ENCODE measurements at regions not wholly inside any gene's neighbourhood (a gene's known extent, or its start where the extent isn't known, plus 50 kb on each side); places are given as distances from the start of the nearest gene placed in this dataset.

- Histone ChIP-seq H3K27me3 (replicated peaks in 2 of 5; ENCODE audit: control insufficient read depth in 4 of 5, insufficient read depth in 5 of 5, low read length in 4 of 5) (no peaks in the 10 kb centered on the region), H3K36me3 (ENCODE audit: control insufficient read depth in 4 of 4, insufficient read depth in 4 of 4, low read length in 3 of 4) (no peaks in the 10 kb centered on the region), H3K4me3 (ENCODE audit: control insufficient read depth in 1 of 7, extremely low read depth in 1 of 7, insufficient read depth in 4 of 7, low read depth in 2 of 7, low read length in 6 of 7) (no peak overlapping the region), H3K4me1 (ENCODE audit: control extremely low read depth in 1 of 4, control insufficient read depth in 4 of 4, insufficient read depth in 4 of 4, low read length in 3 of 4) (peaks cover 0 to 6% (median 0%) of the 10 kb centered on the region in 4 experiments), H3K9me3 (ENCODE audit: control extremely low read depth in 1 of 5, control insufficient read depth in 4 of 5, insufficient read depth in 2 of 5, low read depth in 1 of 5, low read length in 4 of 5) (peaks cover 4 to 38% (median 6%) of the 10 kb centered on the region in 5 experiments), H3K27ac (ENCODE audit: insufficient read depth in 1 of 2, low read depth in 1 of 2, low read length in 2 of 2, poor library complexity in 1 of 2, severe bottlenecking in 2 of 2) (no peak overlapping the region)
- ChIA-PET CTCF (interaction anchor here (1.5 to 1.6 kb wide), 3 partner anchors 13 to 24 kb away, joined by 3 read pairs; no protein-coding TSS in a partner anchor), POLR2A (no interaction called here)
- DNase-seq: no peak
- WGBS (ENCODE audit: insufficient coverage): 98% methylated on average over 4 of the region's 4 CpGs
Observed at GRCh38 chr20:23222531-23223200, 127.9 kb upstream of the NXT1 start.

GRCh38 chr20:23217023-23217422 is 130.9 kb upstream of the CD93 start:
- no CpG with 5 or more reads among the region's 2 CpGs for WGBS (ENCODE audit: insufficient coverage)
- DNase-seq: no peak
- peaks cover 0 to 21% (median 4%) of the 10 kb centered on the region in 5 experiments for H3K9me3 ChIP-seq (ENCODE audit: control extremely low read depth in 1 of 5, control insufficient read depth in 4 of 5, insufficient read depth in 2 of 5, low read depth in 1 of 5, low read length in 4 of 5)
- H3K27me3 ChIP-seq (replicated peaks in 2 of 5; ENCODE audit: control insufficient read depth in 4 of 5, insufficient read depth in 5 of 5, low read length in 4 of 5): no peaks in the 10 kb centered on the region
- H3K36me3 ChIP-seq (ENCODE audit: control insufficient read depth in 4 of 4, insufficient read depth in 4 of 4, low read length in 3 of 4): no peaks in the 10 kb centered on the region
- ChIA-PET POLR2A (no interaction called here), CTCF (no interaction called here)
- no peak overlapping the region for H3K4me3 ChIP-seq (ENCODE audit: control insufficient read depth in 1 of 7, extremely low read depth in 1 of 7, insufficient read depth in 4 of 7, low read depth in 2 of 7, low read length in 6 of 7)
- no peak overlapping the region for H3K27ac ChIP-seq (ENCODE audit: insufficient read depth in 1 of 2, low read depth in 1 of 2, low read length in 2 of 2, poor library complexity in 1 of 2, severe bottlenecking in 2 of 2)
- no peaks in the 10 kb centered on the region for H3K4me1 ChIP-seq (ENCODE audit: control extremely low read depth in 1 of 4, control insufficient read depth in 4 of 4, insufficient read depth in 4 of 4, low read length in 3 of 4)

- H3K4me3 ChIP-seq (ENCODE audit: control insufficient read depth in 1 of 7, extremely low read depth in 1 of 7, insufficient read depth in 4 of 7, low read depth in 2 of 7, low read length in 6 of 7): no peak overlapping the region
- no peaks in the 10 kb centered on the region for H3K36me3 ChIP-seq (ENCODE audit: control insufficient read depth in 4 of 4, insufficient read depth in 4 of 4, low read length in 3 of 4)
- H3K9me3 ChIP-seq (ENCODE audit: control extremely low read depth in 1 of 5, control insufficient read depth in 4 of 5, insufficient read depth in 2 of 5, low read depth in 1 of 5, low read length in 4 of 5): peaks cover 0 to 7% (median 0%) of the 10 kb centered on the region in 5 experiments
- WGBS (ENCODE audit: insufficient coverage): 100% methylated on average over 4 of the region's 6 CpGs
- no peak overlapping the region for H3K27ac ChIP-seq (ENCODE audit: insufficient read depth in 1 of 2, low read depth in 1 of 2, low read length in 2 of 2, poor library complexity in 1 of 2, severe bottlenecking in 2 of 2)
- DNase-seq: no peak
- ChIA-PET CTCF (no interaction called here), POLR2A (no interaction called here)
- H3K4me1 ChIP-seq (ENCODE audit: control extremely low read depth in 1 of 4, control insufficient read depth in 4 of 4, insufficient read depth in 4 of 4, low read length in 3 of 4): no peaks in the 10 kb centered on the region
- no peaks in the 10 kb centered on the region for H3K27me3 ChIP-seq (replicated peaks in 2 of 5; ENCODE audit: control insufficient read depth in 4 of 5, insufficient read depth in 5 of 5, low read length in 4 of 5)
Observed at GRCh38 chr20:23215344-23215995, 129.3 kb upstream of the CD93 start.

- no peak overlapping the region for H3K27ac ChIP-seq (ENCODE audit: insufficient read depth in 1 of 2, low read depth in 1 of 2, low read length in 2 of 2, poor library complexity in 1 of 2, severe bottlenecking in 2 of 2)
- POLR2A ChIA-PET: no interaction called here
- H3K9me3 ChIP-seq (ENCODE audit: control extremely low read depth in 1 of 5, control insufficient read depth in 4 of 5, insufficient read depth in 2 of 5, low read depth in 1 of 5, low read length in 4 of 5): peaks cover 0 to 6% (median 0%) of the 10 kb centered on the region in 5 experiments
- H3K4me1 ChIP-seq (ENCODE audit: control extremely low read depth in 1 of 4, control insufficient read depth in 4 of 4, insufficient read depth in 4 of 4, low read length in 3 of 4): no peaks in the 10 kb centered on the region
- DNase-seq: no peak
- no peak overlapping the region for H3K4me3 ChIP-seq (ENCODE audit: control insufficient read depth in 1 of 7, extremely low read depth in 1 of 7, insufficient read depth in 4 of 7, low read depth in 2 of 7, low read length in 6 of 7)
- no peaks in the 10 kb centered on the region for H3K36me3 ChIP-seq (ENCODE audit: control insufficient read depth in 4 of 4, insufficient read depth in 4 of 4, low read length in 3 of 4)
- CTCF ChIA-PET: no interaction called here
- WGBS (ENCODE audit: insufficient coverage): 95% methylated on average over 3 of the region's 5 CpGs
- H3K27me3 ChIP-seq (replicated peaks in 2 of 5; ENCODE audit: control insufficient read depth in 4 of 5, insufficient read depth in 5 of 5, low read length in 4 of 5): no peaks in the 10 kb centered on the region
Observed at GRCh38 chr20:23214903-23215302, 128.8 kb upstream of the CD93 start.

- Histone ChIP-seq H3K4me3 (ENCODE audit: control insufficient read depth in 1 of 7, extremely low read depth in 1 of 7, insufficient read depth in 4 of 7, low read depth in 2 of 7, low read length in 6 of 7) (no peak overlapping the region), H3K4me1 (ENCODE audit: control extremely low read depth in 1 of 4, control insufficient read depth in 4 of 4, insufficient read depth in 4 of 4, low read length in 3 of 4) (no peaks in the 10 kb centered on the region), H3K9me3 (ENCODE audit: control extremely low read depth in 1 of 5, control insufficient read depth in 4 of 5, insufficient read depth in 2 of 5, low read depth in 1 of 5, low read length in 4 of 5) (peaks cover 0 to 2% (median 0%) of the 10 kb centered on the region in 5 experiments), H3K27me3 (replicated peaks in 2 of 5; ENCODE audit: control insufficient read depth in 4 of 5, insufficient read depth in 5 of 5, low read length in 4 of 5) (no peaks in the 10 kb centered on the region), H3K27ac (ENCODE audit: insufficient read depth in 1 of 2, low read depth in 1 of 2, low read length in 2 of 2, poor library complexity in 1 of 2, severe bottlenecking in 2 of 2) (no peak overlapping the region), H3K36me3 (ENCODE audit: control insufficient read depth in 4 of 4, insufficient read depth in 4 of 4, low read length in 3 of 4) (no peaks in the 10 kb centered on the region)
- DNase-seq: no peak
- CTCF ChIA-PET: interaction anchor here (1.2 kb wide), 1 partner anchor 11 kb away, joined by 3 read pairs; no protein-coding TSS in a partner anchor
- WGBS (ENCODE audit: insufficient coverage): 100% methylated on average over 3 of the region's 6 CpGs
- POLR2A ChIA-PET: no interaction called here
Observed at GRCh38 chr20:23212464-23212995, 126.4 kb upstream of the CD93 start.

GRCh38 chr20:23212011-23212410 is 125.9 kb upstream of the CD93 start:
- Histone ChIP-seq H3K27ac (ENCODE audit: insufficient read depth in 1 of 2, low read depth in 1 of 2, low read length in 2 of 2, poor library complexity in 1 of 2, severe bottlenecking in 2 of 2) (no peak overlapping the region), H3K27me3 (replicated peaks in 2 of 5; ENCODE audit: control insufficient read depth in 4 of 5, insufficient read depth in 5 of 5, low read length in 4 of 5) (no peaks in the 10 kb centered on the region), H3K4me1 (ENCODE audit: control extremely low read depth in 1 of 4, control insufficient read depth in 4 of 4, insufficient read depth in 4 of 4, low read length in 3 of 4) (no peaks in the 10 kb centered on the region), H3K9me3 (ENCODE audit: control extremely low read depth in 1 of 5, control insufficient read depth in 4 of 5, insufficient read depth in 2 of 5, low read depth in 1 of 5, low read length in 4 of 5) (peaks cover 0 to 2% (median 0%) of the 10 kb centered on the region in 5 experiments), H3K4me3 (ENCODE audit: control insufficient read depth in 1 of 7, extremely low read depth in 1 of 7, insufficient read depth in 4 of 7, low read depth in 2 of 7, low read length in 6 of 7) (no peak overlapping the region), H3K36me3 (ENCODE audit: control insufficient read depth in 4 of 4, insufficient read depth in 4 of 4, low read length in 3 of 4) (no peaks in the 10 kb centered on the region)
- ChIA-PET POLR2A (no interaction called here), CTCF (interaction anchor here (1.1 to 1.2 kb wide), 2 partner anchors 11 to 12 kb away, joined by 3 read pairs; no protein-coding TSS in a partner anchor)
- no peak for DNase-seq

- Histone ChIP-seq H3K36me3 (ENCODE audit: control insufficient read depth in 4 of 4, insufficient read depth in 4 of 4, low read length in 3 of 4) (no peaks in the 10 kb centered on the region), H3K4me3 (ENCODE audit: control insufficient read depth in 1 of 7, extremely low read depth in 1 of 7, insufficient read depth in 4 of 7, low read depth in 2 of 7, low read length in 6 of 7) (no peak overlapping the region), H3K4me1 (ENCODE audit: control extremely low read depth in 1 of 4, control insufficient read depth in 4 of 4, insufficient read depth in 4 of 4, low read length in 3 of 4) (no peaks in the 10 kb centered on the region), H3K27ac (ENCODE audit: insufficient read depth in 1 of 2, low read depth in 1 of 2, low read length in 2 of 2, poor library complexity in 1 of 2, severe bottlenecking in 2 of 2) (no peak overlapping the region), H3K27me3 (replicated peaks in 2 of 5; ENCODE audit: control insufficient read depth in 4 of 5, insufficient read depth in 5 of 5, low read length in 4 of 5) (no peaks in the 10 kb centered on the region), H3K9me3 (ENCODE audit: control extremely low read depth in 1 of 5, control insufficient read depth in 4 of 5, insufficient read depth in 2 of 5, low read depth in 1 of 5, low read length in 4 of 5) (peaks cover 0 to 2% (median 0%) of the 10 kb centered on the region in 5 experiments)
- CTCF ChIA-PET: interaction anchor here (1.1 kb wide), 1 partner anchor 11 kb away, joined by 3 read pairs; no protein-coding TSS in a partner anchor
- no peak for DNase-seq
- 100% methylated on average over 1 of the region's 3 CpGs for WGBS (ENCODE audit: insufficient coverage)
- POLR2A ChIA-PET: no interaction called here
Observed at GRCh38 chr20:23211164-23211563, 125.0 kb upstream of the CD93 start.

All from common myeloid progenitor, CD34-positive (primary cell).